ENCODE measurements at regions not wholly inside any gene's neighbourhood (a gene's known extent, or its start where the extent isn't known, plus 50 kb on each side); places are given as distances from the start of the nearest gene placed in this dataset.

DNA sequence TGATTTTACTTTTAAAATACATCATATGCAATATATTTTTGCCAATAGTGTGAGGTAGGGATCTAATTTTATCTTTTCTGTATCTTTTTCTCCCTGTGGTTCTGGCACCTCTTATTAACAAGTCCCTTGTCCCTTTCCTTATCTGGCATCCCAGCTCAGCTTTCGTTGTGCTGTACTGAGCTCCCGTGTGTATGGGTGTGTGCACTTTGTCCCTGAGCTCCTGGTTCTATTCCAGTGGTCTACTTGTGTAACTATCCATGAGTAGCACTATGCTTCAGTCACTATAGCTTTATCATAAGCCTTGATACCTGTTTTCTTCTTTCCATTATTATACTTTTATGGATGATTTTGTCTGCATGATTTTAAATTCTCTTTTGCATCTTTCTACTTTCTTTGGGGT is 401.4 kb upstream of the POU3F3 start:
- TF ChIP-seq CTCF (IDR thresholded peaks at IDR 0.05; ENCODE audit: poor library complexity, severe bottlenecking) (no peak), MXI1 (conservative IDR thresholded peaks at IDR 0.05; ENCODE audit: poor library complexity, severe bottlenecking) (no peak), REST (IDR thresholded peaks at IDR 0.05; ENCODE audit: borderline replicate concordance) (no peak), EP300 (conservative IDR thresholded peaks at IDR 0.05; ENCODE audit: poor library complexity, severe bottlenecking) (no peak)
- Histone ChIP-seq H3K4me3 (ENCODE audit: low read length) (no peak overlapping the region), H3K79me2 (replicated peaks; ENCODE audit: insufficient read depth, low read length) (no peaks in the 10 kb centered on the region), H3K36me3 (ENCODE audit: insufficient read depth, low read length) (no peaks in the 10 kb centered on the region), H4K20me1 (ENCODE audit: insufficient read depth) (no peaks in the 10 kb centered on the region), H3K9ac (ENCODE audit: low read length) (no peak overlapping the region), H3K9me3 (ENCODE audit: low read length) (no peaks in the 10 kb centered on the region), H3K4me2 (ENCODE audit: low read length) (no peak overlapping the region), H3K9me2 (ENCODE audit: insufficient read depth, low read length) (no peaks in the 10 kb centered on the region), H2AFZ (ENCODE audit: low read depth, low read length) (no peak overlapping the region), H3K27me3 (ENCODE audit: insufficient read depth, low read depth, low read length) (no peaks in the 10 kb centered on the region), H3F3A (ENCODE audit: insufficient read depth, low read length, poor library complexity, severe bottlenecking) (no peaks in the 10 kb centered on the region), H3K27ac (ENCODE audit: low read length) (no peak overlapping the region)

DNA sequence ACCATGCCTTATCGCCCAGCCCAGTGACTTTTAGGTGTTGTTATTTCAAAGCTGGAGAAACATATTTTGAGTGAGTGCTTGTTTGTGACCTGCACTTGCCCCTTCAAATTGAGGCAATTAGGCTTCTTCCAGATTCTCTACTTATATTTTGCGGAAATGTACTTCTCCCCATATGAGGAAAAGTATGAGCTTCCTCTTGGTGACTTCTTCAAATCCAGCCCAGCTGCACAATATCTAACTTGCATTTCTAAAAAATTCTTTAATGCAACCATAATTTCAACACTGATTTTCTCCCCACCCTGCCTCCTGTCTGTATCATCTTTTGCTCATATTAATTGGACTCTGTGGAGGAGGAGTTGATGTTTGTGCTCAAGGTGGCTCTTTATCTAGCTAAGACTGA is 391.2 kb upstream of the POU3F3 start:
- Histone ChIP-seq H3K9me2 (ENCODE audit: insufficient read depth, low read length) (no peaks in the 10 kb centered on the region), H3K9ac (ENCODE audit: low read length) (no peak overlapping the region), H3K9me3 (ENCODE audit: low read length) (no peaks in the 10 kb centered on the region), H3K4me2 (ENCODE audit: low read length) (no peak overlapping the region), H3F3A (ENCODE audit: insufficient read depth, low read length, poor library complexity, severe bottlenecking) (no peaks in the 10 kb centered on the region), H3K4me3 (ENCODE audit: low read length) (no peak overlapping the region), H3K36me3 (ENCODE audit: insufficient read depth, low read length) (no peaks in the 10 kb centered on the region), H3K79me2 (replicated peaks; ENCODE audit: insufficient read depth, low read length) (no peaks in the 10 kb centered on the region), H2AFZ (ENCODE audit: low read depth, low read length) (no peak overlapping the region), H3K27me3 (ENCODE audit: insufficient read depth, low read depth, low read length) (no peaks in the 10 kb centered on the region), H4K20me1 (ENCODE audit: insufficient read depth) (no peaks in the 10 kb centered on the region), H3K27ac (ENCODE audit: low read length) (no peak overlapping the region)
- TF ChIP-seq RAD21 (conservative IDR thresholded peaks at IDR 0.05): no peak
- TF ChIP-seq EP300 (conservative IDR thresholded peaks at IDR 0.05; ENCODE audit: poor library complexity, severe bottlenecking): no peak
- TF ChIP-seq REST (IDR thresholded peaks at IDR 0.05; ENCODE audit: borderline replicate concordance): no peak
